H1 (cell line): ENCODE measurements at regions not wholly inside any gene's neighbourhood (a gene's known extent, or its start where the extent isn't known, plus 50 kb on each side); places are given as distances from the start of the nearest gene placed in this dataset.

Source experiments
- BACH1 ChIP-seq: IDR thresholded peaks from 2 replicates; pipeline ENCODE4 v1.6.1; 2012; ENCODE audit warnings: low read length, improper control_type of control experiment
- BRCA1 ChIP-seq: IDR thresholded peaks from 2 replicates; pipeline ENCODE4 v1.6.1; 2012; ENCODE audit warnings: low read depth, low read length, improper control_type of control experiment
- FOSL1 ChIP-seq: IDR thresholded peaks from 2 replicates; pipeline ENCODE4 v1.6.1; 2011; ENCODE audit warnings: mild to moderate bottlenecking, low read depth, low read length, moderate library complexity; ENCODE audit not compliant: insufficient read depth
- KDM4A ChIP-seq: IDR thresholded peaks from one replicate; pipeline ENCODE4 v1.7.1; 2012; ENCODE audit warnings: low read depth, mild to moderate bottlenecking, moderate library complexity, low read length, inconsistent platforms; ENCODE audit not compliant: severe bottlenecking
- NRF1 ChIP-seq: IDR thresholded peaks from 2 replicates; pipeline ENCODE4 v1.6.1; 2011; ENCODE audit warnings: mild to moderate bottlenecking, low read depth, low read length, improper control_type of control experiment
- POU5F1 ChIP-seq: IDR thresholded peaks from 2 replicates; pipeline ENCODE4 v1.6.1; 2011; ENCODE audit warnings: low read depth, mild to moderate bottlenecking, low read length, moderate library complexity
- SAP30 ChIP-seq: fragments of 300-600 bp; sonication (generic); IDR thresholded peaks from 2 replicates; pipeline ENCODE4 v1.7.1; 2012; ENCODE audit warnings: low read length, moderate library complexity, mild to moderate bottlenecking, inconsistent platforms; ENCODE audit not compliant: insufficient read depth, insufficient replicate concordance
- TF ChIP-seq, protein P1 (sequence below): fragments of 300-600 bp; sonication (generic); IDR thresholded peaks from 2 replicates; pipeline ENCODE4 v1.7.1; 2012; ENCODE audit warnings: low read length, moderate library complexity, mild to moderate bottlenecking, inconsistent platforms; ENCODE audit not compliant: insufficient replicate concordance

- no peak for TF ChIP-seq KDM4A
- no peak for TF ChIP-seq BACH1
- TF ChIP-seq SAP30: no peak
- TF ChIP-seq BRCA1: no peak
- TF ChIP-seq POU5F1: no peak
- no peak for TF ChIP-seq FOSL1
- TF ChIP-seq, protein P1, sequence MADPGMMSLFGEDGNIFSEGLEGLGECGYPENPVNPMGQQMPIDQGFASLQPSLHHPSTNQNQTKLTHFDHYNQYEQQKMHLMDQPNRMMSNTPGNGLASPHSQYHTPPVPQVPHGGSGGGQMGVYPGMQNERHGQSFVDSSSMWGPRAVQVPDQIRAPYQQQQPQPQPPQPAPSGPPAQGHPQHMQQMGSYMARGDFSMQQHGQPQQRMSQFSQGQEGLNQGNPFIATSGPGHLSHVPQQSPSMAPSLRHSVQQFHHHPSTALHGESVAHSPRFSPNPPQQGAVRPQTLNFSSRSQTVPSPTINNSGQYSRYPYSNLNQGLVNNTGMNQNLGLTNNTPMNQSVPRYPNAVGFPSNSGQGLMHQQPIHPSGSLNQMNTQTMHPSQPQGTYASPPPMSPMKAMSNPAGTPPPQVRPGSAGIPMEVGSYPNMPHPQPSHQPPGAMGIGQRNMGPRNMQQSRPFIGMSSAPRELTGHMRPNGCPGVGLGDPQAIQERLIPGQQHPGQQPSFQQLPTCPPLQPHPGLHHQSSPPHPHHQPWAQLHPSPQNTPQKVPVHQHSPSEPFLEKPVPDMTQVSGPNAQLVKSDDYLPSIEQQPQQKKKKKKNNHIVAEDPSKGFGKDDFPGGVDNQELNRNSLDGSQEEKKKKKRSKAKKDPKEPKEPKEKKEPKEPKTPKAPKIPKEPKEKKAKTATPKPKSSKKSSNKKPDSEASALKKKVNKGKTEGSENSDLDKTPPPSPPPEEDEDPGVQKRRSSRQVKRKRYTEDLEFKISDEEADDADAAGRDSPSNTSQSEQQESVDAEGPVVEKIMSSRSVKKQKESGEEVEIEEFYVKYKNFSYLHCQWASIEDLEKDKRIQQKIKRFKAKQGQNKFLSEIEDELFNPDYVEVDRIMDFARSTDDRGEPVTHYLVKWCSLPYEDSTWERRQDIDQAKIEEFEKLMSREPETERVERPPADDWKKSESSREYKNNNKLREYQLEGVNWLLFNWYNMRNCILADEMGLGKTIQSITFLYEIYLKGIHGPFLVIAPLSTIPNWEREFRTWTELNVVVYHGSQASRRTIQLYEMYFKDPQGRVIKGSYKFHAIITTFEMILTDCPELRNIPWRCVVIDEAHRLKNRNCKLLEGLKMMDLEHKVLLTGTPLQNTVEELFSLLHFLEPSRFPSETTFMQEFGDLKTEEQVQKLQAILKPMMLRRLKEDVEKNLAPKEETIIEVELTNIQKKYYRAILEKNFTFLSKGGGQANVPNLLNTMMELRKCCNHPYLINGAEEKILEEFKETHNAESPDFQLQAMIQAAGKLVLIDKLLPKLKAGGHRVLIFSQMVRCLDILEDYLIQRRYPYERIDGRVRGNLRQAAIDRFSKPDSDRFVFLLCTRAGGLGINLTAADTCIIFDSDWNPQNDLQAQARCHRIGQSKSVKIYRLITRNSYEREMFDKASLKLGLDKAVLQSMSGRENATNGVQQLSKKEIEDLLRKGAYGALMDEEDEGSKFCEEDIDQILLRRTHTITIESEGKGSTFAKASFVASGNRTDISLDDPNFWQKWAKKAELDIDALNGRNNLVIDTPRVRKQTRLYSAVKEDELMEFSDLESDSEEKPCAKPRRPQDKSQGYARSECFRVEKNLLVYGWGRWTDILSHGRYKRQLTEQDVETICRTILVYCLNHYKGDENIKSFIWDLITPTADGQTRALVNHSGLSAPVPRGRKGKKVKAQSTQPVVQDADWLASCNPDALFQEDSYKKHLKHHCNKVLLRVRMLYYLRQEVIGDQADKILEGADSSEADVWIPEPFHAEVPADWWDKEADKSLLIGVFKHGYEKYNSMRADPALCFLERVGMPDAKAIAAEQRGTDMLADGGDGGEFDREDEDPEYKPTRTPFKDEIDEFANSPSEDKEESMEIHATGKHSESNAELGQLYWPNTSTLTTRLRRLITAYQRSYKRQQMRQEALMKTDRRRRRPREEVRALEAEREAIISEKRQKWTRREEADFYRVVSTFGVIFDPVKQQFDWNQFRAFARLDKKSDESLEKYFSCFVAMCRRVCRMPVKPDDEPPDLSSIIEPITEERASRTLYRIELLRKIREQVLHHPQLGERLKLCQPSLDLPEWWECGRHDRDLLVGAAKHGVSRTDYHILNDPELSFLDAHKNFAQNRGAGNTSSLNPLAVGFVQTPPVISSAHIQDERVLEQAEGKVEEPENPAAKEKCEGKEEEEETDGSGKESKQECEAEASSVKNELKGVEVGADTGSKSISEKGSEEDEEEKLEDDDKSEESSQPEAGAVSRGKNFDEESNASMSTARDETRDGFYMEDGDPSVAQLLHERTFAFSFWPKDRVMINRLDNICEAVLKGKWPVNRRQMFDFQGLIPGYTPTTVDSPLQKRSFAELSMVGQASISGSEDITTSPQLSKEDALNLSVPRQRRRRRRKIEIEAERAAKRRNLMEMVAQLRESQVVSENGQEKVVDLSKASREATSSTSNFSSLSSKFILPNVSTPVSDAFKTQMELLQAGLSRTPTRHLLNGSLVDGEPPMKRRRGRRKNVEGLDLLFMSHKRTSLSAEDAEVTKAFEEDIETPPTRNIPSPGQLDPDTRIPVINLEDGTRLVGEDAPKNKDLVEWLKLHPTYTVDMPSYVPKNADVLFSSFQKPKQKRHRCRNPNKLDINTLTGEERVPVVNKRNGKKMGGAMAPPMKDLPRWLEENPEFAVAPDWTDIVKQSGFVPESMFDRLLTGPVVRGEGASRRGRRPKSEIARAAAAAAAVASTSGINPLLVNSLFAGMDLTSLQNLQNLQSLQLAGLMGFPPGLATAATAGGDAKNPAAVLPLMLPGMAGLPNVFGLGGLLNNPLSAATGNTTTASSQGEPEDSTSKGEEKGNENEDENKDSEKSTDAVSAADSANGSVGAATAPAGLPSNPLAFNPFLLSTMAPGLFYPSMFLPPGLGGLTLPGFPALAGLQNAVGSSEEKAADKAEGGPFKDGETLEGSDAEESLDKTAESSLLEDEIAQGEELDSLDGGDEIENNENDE: no peak
- TF ChIP-seq NRF1: no peak
- TF ChIP-seq, all 59 proteins: peak for 0
Measured at GRCh38 chr9:1171546-1171945, 121.4 kb downstream of the DMRT2 start (continued).
